Stimulated activated CD4-positive, alpha-beta T cell treated with anti-CD3 and anti-CD28 coated beads, Interleukin-15, amount 100 ng/mL, for 48 hours (primary cell): ENCODE measurements at regions not wholly inside any gene's neighbourhood (a gene's known extent, or its start where the extent isn't known, plus 50 kb on each side); places are given as distances from the start of the nearest gene placed in this dataset.

Experiments
- DNase-seq, 2 donors: peaks; one replicate each; pipeline ENCODE4 v3.0.0-alpha.2; 2020; ENCODE audit warnings: low read depth in 2 of 2

DNA sequence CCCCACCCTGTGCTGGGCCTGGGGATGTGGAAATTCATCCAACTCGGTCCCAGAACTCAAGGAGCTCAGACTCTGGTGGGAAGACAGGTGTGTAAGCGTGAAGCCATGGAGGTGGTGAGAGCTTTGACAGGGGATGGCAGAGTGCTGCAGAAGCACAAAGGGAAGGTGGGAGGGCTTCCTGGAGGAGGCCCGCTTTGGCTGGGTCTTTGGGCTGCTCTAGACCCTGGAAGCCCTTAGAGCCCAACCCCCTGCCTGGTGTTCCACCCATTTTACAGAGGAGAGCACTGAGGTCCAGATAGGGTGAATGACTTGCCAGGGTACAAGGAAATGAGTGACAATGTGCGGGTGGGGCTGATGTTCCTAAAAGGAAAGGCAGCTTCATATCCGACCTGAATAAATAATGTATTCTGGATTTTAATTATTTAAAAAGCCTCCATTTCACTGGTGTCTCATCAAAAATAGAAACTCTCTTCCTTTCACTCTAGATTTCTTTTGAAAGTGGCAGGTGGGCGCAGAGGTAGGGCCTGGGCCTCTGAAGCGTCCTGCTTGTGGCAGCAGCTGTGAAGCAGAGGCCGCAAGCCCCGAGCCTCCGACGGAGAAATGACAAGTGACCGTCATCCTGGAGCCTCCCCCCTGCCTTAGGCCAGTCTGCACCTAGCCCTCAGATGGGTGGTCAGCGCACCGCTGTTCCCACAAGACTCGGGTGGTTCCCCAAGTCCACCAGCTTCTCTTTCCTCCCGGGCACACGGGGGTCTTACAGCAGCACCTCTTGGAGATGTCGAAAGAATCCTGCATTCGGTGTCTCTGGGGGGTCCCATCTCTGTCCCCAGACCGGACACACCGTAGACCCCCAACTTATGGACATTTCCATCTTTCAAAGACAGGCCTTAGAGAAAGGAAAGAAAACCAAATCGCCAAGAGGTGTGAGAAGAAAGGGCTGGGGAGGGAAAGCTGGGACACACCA is 71.0 kb upstream of the TAF1B start:
- no peak for DNase-seq

DNA sequence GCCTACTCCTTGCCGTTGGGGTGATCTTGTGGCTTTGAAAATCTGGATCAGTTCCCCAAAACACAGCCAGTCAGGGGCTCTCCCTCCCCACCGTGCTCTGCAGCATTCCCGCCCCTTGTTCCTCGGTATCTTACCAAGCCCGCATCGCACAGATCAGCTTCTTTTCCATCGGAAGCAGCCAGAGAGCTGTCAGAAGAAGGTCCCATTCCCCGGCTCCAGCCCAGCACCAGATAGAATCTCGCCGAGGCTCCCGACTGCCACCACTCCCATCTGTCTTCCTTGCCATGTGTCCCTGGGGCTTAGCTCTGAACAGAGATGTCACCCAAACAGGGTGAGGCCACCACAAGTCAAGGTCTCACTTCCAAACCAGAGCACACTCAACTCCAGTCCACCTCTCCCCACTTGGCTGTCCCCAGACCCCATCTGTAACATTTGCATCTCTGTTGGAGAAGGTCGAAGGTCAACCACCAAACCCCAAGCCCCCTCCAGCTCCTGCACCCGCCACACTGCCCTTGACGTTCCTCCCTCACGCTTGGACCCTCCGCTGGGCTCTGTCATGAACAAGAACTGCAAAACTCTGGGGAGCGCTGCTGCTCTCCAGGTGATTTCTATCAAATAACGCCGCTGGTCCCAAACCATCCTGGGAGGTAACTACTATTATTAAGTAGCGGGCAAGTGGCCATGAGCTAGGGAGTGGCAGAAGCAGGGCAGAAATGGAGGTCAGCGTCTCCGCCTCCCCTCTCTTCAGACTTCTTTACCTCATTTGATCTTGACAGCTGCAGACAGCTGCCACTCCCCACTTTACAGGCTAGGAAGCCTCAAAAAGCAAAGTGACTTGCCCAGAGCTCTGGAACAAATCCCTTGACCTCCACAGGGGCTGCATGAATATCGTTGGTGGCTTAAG is 70.0 kb upstream of the TAF1B start:
- no peak for DNase-seq

DNA sequence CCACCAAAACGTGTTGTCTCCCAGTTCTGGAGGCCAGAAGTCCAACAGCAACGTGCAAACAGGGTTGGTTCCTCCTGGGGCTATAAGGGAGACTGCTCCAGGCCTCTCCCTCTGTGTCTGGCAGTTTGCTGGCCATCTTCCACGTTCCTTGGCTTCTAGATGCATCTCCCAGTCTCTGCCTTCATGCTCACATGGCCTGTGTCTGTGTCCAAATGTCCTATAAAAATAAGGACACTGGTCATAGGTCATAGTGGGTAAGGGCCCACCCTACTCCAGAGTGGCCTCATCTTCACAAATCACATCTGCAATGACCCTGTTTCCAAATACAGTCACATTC is 69.4 kb upstream of the TAF1B start:
- no peak for DNase-seq

DNA sequence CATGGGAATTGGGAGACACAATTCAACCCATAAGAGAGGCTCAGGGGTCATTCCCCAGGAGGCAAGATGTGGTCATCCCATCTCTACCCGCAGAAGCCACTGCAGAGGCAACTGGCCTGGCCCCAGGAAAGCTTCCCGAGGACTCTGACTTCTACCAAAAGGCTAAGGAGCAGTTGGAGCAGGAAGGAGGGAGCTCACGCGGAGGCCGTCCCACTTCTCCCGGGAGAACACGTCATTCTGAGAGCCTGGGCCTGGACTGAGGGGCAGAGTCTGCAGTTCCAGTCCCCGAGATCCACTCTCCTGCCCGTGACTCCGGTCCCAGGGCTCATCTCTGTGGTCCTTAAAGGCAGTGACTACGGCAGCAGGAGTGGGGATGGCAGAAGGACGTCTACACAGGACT is 69.0 kb upstream of the TAF1B start:
- DNase-seq = no peak

DNA sequence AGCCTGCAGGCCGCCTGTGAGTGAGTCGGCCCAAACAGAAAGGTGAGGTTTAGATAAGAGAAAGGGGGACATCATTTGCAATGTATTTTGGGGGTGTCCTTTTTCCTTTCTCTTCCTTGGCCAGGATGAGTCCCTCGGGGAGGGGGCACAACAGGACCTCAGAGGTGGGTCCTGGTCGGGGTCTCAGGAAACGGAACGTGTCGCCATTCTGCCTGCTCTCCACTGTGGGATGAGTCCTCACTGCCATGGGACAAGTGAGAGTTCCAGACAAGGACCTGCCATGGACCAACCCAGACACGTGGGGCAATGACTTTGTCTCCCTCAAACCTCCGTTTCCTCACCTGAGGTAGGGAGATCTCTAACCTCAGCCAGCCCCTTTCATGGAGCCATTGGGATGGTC is 67.9 kb upstream of the TAF1B start:
- DNase-seq = no peak

DNA sequence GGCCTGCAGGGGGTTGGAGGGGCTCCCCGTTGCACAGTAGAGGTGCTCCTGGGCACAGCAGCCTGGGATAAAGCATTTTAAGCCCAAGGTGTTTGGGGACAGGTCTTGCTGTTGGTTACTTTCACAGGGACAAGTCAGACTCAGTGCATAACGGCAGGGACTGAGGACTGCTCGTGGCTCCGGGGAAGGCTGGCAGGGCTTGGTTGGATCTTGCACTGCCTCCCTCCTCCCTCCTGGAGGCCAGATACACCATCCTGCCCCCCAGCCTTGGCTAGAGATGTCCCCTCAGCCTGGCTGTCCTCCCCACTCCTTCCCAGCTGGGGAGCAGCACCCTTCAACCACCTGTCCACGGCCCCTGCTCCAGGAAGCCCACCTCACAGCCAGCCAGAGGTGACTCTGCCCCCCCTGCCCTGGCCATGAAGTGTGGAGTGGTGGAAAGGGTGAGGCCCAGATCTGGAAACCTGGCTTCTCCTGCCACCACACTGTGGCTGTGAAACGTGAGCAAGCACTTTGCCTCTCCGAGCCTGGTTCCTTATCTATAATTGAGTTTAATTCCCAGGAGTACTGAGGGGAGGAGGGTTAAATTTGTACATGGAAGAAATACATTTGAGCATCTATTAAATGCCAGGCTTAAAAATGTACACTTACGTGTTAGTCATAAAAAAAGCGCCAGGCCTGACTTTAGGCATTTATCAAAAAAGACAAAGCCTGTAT is 67.1 kb upstream of the TAF1B start:
- no peak for DNase-seq

DNA sequence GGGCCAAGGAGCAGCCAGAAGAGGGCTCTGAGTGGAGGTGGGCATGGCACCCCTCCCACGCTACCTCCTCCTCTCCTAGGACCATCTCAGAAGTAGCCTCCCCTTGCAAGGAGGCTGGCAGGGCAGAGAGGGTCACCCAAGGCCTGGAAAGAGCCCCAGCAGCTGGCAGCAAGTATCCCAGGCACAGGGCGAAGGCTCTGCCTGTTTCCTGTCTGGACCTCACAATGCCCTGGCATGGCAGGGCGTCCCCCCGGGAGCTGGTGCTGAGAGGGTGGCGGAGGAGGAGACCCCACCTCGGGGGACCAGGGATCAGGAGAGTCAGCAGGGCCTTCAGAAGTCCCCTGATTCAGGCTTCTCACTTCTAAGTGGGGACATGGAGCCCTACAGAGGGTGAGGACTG is 66.2 kb upstream of the TAF1B start:
- DNase-seq = no peak

DNA sequence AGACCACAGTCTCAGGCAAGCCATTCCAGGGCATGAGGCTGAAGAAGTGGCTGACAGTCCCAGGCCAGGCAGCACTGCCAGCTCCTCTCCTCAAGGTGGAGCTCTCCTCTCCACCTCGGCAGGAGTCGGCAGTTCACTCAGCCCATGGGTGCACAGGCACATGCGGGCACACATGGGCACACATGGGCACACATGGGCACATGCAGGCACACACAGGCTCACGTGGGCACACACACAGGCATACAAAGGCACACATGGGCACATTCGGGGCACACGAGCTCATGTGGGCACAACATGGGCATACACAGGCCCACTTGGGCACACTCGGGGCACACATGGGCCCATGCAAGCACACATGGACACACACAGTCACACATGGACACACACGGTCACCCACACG is 65.3 kb upstream of the TAF1B start:
- no peak for DNase-seq

DNA sequence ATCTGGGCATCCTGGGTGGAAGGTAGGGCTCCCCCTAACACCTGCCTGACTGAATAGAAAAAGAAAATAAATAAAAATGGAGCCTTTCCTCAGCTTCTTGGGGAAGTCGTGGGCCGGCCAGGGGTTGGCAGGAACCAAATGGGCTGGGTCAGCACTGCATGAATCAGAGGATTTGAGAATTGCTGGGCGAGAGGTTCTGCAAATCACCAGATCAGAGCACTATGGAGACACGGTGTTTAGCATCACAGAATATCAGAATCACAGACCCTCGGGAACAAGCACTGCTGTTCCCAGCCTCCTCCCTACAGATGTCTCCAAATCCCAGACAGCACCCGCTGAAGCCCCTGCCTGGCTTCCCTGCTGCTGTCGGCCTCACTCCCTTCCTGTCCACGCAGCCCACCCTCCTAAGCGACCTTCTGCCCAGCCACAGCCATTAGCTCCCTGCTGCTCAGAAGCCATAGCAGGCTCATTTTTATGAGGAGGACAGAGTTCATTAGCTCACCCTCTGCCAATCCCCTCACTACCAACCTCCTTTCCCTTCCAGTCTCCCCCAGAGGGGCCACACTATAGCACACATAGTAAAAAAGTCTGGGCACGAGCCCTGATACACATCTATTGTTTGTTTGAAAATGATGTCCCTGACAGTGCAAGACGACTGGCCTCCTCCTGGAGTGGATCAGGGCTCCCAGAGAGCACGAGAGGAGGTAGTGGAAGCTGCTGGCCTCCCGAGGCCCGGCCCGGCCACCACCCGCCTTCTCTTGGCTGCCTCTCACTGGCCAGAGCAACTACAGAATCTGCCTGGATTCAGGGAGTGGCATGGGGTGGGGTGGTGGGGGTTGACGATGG is 64.6 kb upstream of the TAF1B start:
- DNase-seq = no peak

DNA sequence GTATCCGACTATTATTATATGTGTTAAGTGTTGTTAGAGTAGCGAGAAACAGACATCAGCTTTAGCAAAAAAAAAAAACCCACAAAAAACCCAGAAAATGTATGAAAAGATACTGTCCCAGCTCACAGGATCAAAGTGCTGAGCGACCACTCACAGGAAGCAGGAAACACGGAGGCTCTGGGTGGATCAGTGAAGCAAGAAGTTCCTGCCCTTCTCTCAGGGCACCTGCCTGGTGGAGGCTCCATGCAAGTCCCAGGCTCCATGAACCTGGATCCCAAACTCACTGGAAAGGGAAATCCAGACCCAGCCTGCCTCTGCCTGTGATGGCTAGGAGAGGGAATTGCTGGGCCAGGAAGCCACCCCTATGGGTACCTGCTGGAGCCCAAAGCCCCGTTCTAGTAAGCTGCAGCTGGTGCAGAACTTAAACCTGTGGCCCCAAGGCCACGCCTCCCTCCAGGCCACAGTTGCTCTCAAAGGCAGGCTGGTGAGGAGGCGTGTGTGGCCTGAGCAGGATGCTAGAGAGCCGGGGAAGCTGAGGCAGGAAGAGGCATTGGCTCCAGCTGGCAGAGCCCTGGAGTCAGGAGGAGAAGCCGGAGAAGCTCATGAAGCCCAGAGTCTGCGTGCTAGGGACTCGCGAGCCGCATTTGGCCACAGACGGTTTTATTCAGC is 63.5 kb upstream of the TAF1B start:
- DNase-seq = peak in 1 of 2 donors; percentile 28

DNA sequence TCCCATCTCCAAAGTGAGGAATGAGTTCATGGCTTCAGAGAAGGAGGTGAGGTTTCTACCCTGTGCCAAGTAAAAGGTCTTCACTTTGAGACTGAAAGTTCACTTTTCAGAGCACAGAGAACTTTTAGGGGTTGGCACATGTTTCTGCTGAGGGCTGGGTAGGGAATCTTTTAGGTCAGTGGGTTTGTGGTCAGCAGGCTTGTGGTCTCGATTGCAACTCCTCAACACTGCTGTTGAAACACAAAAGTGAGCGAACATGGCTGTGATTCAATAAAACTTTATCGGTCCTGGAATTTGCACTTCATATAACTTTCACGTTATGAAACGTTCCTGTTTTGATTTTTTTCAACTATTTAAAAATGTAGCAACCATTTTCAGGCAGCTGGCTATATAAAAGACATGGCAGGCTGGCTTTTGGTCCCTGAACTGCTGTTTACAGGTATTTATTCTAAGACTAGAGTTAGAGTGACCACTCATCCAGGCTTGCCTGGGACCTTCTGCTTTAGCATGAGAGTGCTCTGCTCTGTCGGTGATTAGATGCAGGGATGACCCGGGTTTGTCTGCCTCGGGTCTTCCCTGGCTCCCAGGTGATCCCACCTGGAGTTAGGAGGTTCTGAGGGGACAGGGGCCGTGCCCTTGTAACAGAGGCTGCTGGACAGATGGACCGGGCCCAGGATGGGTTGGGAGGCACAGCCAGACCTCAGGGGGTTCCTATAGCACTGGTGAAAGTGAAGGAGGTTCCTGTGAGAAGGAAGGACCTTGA is 62.7 kb upstream of the TAF1B start:
- peak in 1 of 2 donors; percentile 31 for DNase-seq

DNA sequence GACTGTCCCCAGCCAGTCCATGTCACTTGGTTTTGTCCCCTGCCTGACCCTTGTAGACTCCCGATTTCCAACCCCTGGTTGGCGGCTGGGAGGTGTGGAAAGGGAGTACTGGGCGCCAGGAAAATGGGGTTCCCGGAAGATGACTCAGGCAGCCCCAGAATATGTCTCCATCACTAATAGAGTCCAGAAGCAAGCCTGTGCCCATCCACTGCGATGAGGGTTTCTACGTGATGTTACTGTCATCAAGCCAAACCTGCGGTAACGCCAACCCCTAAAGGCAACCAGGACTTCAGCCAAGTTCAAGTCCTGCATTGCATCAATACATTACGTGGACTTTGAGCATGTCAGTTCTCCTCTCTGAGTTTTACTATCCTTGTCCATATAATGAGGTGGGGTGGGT is 62.0 kb upstream of the TAF1B start:
- DNase-seq = no peak

DNA sequence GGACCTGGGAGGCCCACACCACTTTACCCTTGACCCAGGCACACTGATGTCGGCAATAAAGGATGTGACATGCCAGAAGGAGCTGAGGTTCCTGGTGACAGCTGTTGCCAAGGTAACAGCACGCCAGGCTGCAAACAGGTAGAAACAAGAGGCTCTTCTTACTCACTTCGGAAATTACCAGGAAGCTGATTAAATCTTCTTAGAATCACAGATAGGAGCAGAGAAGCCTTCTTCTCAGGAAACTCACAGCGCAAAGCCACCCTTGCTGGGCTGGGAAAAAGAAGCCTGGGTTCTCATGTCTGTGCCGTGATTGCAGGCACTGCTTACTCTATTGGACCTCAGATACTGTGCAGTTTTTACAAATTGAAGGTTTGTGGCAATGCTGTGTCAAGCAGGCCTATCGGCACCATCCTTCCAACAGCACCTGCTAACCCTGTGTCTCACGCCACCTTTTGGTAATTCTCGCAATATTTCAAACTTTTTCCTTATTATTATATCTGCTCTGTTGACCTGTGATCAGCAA is 61.0 kb upstream of the TAF1B start:
- peak; percentile 71 to 77 for DNase-seq

DNA sequence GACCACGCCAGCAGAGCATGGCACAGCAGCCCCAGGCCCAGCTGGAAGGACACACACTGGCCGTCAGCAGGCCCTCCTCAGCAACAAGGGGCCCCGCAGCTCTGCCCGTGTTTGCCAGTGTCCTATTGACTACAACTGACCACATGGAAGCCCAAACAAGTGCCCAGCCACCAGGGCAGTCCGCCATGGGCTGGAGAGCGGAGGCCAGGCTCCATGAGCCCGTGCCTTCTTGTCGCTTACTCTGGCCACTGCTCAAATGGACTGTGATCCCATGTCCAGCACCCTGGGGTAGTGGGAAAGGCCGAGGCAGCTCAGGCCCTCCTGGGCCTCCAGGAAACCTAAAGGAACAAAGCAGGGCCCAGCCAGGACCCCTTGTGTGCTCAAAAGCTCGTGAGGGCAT is 53.9 kb upstream of the TAF1B start:
- DNase-seq = no peak

DNA sequence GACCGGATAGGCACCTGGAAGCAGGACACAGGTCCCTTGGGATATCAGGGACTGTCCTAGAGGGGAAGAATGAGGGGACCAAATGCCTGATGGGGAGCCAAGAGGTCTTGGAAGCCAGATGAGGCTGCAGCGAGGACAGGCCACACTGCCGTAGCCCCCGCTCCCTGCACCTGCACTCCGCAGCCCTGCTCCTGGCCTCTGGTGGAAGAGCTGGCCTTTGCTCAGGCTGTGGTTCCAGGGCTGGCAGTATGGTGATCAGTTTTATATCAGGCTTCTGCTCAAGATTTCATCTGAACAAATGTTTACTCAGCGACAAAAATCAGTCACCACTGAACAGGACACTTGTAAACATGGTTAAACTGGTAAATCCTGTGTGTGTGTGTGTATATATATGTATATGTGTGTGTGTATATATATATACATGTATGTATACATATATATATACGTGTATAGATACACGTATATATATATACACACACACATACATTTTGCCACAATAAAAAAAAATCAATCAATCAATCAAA is 52.5 kb upstream of the TAF1B start:
- DNase-seq = no peak

DNA sequence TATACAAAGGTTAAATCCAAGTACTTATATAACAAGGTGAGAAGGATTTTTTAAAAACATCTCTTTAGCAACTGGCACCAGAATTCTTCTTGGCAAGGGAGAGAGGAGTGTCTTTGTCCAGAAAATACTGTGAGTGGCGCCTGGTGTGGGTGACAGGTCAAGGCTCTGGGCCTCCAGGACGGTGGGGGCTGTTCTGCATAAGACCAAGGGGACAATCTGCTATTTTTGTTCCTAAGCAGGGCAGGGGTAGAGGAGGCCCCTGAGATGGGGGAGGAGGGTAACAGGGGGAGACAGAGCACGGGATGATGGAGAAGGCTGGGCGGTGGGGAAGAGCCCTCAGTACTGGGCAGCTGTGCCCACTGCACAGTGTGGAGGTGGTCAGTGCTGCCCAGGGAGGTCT is 51.6 kb upstream of the TAF1B start:
- no peak for DNase-seq

DNA sequence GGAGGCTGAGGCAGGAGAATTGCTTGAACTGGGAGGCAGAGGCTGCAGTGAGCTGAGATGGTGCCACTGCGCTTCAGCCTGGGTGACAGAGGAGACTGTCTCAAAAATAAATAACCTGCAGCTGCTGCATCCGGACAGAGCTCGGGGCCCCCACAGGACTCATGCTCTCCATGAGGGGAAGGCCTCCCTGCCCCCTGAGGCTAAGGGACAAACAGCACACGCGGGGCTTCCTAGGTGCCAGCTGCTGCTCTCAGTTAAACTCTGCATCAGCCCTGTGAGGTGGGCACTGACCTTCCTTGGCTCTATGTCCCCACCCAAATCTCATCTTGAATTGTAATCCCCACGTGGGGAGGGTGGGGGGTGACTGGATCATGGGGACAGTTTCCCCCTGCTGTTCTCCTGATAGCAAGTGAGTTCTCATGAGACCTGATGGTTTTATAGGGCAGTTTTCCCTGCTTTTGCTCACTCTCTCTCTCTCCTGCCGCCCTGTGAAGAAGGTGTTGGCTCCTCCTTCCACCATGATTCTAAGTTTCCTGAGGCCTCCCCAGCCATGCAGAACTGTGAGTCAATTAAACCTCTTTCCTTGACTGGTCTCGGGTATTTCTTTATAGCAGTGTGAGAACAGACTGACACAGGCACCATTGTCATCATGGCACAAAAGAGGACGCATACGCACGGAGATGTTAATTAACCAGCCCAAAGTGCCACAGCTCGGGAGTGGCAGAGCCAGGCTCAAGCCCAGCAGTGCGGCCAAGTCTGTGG is 49.9 kb upstream of the TAF1B start:
- DNase-seq = no peak
